ENCODE measurements at regions not wholly inside any gene's neighbourhood (a gene's known extent, or its start where the extent isn't known, plus 50 kb on each side); places are given as distances from the start of the nearest gene placed in this dataset.

- DNase-seq (ENCODE audit: low read depth) = no peak
Measured at GRCh38 chr14:87732562-87732961, 260.4 kb downstream of the GALC start.

GRCh38 chr14:87725318-87725717 lies 267.7 kb downstream of the GALC start:
- no peak for DNase-seq (ENCODE audit: low read depth)

- DNase-seq (ENCODE audit: low read depth) = no peak
Measured at GRCh38 chr14:87712396-87713090, 280.4 kb downstream of the GALC start.

GRCh38 chr14:87705439-87705896 lies 287.5 kb downstream of the GALC start:
- DNase-seq (ENCODE audit: low read depth) = no peak

- DNase-seq (ENCODE audit: low read depth) = no peak
Measured at GRCh38 chr14:87698481-87698880, 294.5 kb downstream of the GALC start.

- no peak for DNase-seq (ENCODE audit: low read depth)
Measured at GRCh38 chr14:87696485-87696884, 296.5 kb downstream of the GALC start.

- DNase-seq (ENCODE audit: low read depth) = no peak
Measured at GRCh38 chr14:87691042-87691881, 301.7 kb downstream of the GALC start.

GRCh38 chr14:87690076-87690613 lies 302.8 kb downstream of the GALC start:
- no peak for DNase-seq (ENCODE audit: low read depth)

- no peak for DNase-seq (ENCODE audit: low read depth)
Measured at GRCh38 chr14:87688524-87688923, 304.5 kb downstream of the GALC start.

- no peak for DNase-seq (ENCODE audit: low read depth)
Measured at GRCh38 chr14:87687420-87687819, 305.6 kb downstream of the GALC start.

DNA sequence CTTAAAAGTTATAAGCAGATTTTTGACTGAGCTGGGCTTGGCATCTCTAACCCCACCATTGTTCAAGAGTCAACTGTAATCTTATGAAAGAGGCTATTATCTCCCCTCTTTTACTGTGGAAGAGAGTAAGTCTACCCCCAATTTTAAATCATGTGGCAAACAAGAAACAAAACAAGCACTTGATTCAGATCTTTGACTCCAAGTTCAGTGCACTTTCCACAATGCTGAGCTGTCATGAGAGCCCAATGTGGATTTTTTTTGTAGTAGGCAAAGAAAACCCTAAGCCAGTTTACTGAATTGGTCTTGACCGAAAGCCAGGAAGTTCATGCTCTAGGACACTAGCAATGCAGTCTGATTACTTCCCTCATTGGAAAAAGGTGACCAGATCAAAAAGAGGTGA lies 306.2 kb downstream of the GALC start:
- no peak for DNase-seq (ENCODE audit: low read depth)

DNA sequence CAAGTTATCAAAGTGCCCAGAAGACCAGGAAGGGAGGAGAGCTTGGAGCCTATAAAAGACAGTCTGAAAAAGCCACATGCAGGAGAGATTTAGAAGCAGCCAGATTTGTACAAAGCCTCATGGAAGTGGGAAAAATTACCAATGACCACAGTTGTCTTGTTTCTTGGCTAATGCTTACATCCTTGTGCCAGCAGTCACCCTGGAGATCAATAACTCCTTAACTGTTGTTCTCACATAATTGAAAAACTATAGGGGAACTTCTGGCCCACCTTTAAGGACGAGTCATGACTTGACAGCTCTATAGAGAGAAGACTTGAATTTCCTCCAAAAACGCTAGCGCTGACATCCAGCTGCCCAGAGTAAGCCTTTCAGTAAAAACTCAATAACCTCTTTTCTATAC lies 313.1 kb downstream of the GALC start:
- DNase-seq (ENCODE audit: low read depth) = no peak

- no peak for DNase-seq (ENCODE audit: low read depth)
Measured at GRCh38 chr14:87678624-87679023, 314.4 kb downstream of the GALC start.

- no peak for DNase-seq (ENCODE audit: low read depth)
Measured at GRCh38 chr14:87676814-87677437, 316.1 kb downstream of the GALC start.

DNA sequence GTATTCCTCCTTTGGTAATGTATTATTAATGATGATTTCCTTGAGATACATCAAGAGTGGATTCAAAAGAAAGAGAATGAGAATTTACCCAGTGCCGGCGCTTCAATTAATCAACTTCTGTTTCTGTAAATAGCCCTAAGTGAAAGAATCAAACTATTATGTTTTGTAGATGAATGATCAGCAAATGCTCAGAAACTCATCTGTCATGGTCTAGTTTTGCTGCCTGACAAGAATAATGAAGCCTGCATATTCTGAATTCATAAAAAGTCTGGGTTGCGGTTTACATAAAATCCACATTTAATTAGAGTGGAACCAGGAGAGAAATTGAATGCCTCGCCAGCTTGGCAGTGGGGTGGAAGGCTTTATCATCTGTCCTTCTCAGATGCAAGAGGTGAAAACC lies 325.3 kb downstream of the GALC start:
- no peak for DNase-seq (ENCODE audit: low read depth)

DNA sequence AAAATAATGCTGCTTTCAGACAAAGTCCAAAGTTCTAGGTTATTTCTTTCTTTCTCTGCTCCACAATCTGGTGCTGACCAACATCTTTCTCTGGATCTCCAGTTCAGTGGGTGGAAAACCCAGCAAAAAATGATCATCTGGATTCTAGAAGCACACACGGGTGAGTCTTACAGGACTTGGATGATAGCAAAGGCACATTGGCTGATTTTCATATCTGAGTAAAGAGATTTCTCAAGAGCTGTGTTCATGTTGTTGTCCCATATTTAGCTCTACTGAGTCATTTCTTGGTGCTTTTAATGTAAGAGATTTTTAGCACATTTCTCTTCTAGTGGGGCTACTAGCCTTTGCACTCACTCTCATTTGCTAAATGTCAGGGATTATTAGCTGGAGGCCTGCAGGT lies 336.7 kb downstream of the GALC start:
- no peak for DNase-seq (ENCODE audit: low read depth)

DNA sequence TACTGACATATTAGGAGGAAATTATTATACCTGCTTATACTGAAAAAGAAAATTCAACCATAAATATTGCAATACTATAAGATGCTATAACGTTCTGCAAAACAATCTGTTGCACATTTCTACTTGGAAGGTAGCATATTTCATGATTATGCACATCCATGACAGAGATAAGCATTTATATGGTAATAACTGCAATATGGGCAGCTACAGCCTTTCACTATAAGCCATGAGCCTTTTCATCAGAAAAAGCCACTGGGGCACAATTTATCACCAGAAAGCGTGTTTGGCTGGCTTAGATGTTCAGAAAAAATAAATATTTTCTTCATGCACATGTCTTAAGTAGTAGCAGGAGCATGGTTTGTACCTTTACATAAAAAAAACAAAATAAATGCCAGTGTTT lies 340.7 kb downstream of the GALC start:
- no peak for DNase-seq (ENCODE audit: low read depth)

DNA sequence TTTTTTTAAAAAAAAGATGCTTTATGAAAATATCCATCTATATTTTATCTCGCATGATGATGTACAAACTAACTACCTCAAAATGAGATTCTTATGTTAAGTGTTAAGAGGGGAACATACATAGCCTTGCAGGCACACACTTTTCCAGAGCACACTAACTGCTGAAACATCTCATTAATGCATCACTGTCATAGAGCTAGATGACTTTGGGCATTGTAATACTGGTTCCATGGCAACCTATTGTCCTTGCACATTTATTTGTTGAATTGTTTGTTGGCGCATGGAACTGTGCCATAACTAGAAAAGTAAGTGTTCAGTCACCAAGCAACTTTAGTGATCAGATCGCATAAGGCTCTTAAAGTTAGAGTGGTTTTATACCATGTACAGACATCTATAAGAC lies 348.3 kb downstream of the GALC start:
- DNase-seq (ENCODE audit: low read depth) = no peak

DNA sequence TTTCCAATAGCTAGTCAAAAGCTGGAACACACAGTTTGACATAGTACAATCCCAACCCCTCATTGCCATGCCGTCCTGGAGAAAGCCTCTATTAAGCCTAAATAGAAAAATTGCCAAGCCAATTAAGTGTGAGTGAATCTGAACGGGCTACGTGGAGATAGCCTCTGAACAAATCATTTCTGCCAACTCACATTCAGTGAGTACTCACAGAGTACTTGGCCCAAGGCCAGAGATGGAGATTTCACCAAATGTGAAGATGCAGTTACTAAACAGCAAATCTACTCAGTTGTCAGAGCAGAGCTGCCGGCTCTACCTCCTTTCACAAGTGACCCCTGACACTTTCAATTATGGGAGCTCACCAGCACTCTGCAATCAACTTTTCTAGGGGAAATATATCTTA lies 350.0 kb downstream of the GALC start:
- no peak for DNase-seq (ENCODE audit: low read depth)

DNA sequence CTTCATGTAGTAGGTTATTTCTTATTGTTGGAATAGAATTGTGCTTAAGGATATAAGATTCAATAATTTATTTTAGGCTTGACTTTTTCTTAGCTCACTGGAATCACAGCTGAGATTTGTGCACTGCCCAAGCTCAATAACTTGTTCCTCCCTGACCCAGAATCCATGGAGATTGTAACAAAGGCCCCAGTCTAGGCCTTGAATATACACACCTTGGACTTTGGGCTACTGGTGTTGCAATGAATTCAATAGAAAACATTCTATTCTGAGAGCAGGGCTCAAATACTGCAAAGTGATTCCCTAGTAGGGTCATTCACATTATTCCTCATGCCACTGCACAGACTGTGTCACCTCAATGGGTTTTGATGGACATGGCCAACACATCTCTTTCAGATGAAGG lies 352.4 kb downstream of the GALC start:
- DNase-seq (ENCODE audit: low read depth) = no peak

DNA sequence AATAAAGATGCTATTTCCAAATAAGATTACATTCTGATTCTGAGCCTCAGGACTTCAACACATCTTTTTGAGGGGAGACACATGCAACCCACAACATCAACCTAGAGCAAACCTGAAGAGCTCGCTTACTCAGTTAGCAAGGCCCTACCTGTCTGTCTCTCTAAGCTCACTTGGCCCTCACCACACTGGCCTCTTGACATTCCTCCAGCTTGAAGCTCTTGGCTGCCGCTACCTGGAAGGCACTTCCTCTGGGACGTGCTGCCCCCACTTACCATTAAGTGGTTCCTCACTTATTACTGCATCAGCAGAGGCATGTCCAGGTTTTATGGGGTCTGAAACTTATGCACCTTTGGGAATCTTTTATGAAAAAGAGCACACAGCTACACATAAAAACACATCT lies 354.8 kb downstream of the GALC start:
- DNase-seq (ENCODE audit: low read depth) = no peak

GRCh38 chr14:87635442-87635841 lies 357.5 kb downstream of the GALC start:
- no peak for DNase-seq (ENCODE audit: low read depth)

GRCh38 chr14:87632796-87633195 lies 360.2 kb downstream of the GALC start:
- no peak for DNase-seq (ENCODE audit: low read depth)

All from T follicular helper cell (primary cell).